ENCODE measurements at regions not wholly inside any gene's neighbourhood (a gene's known extent, or its start where the extent isn't known, plus 50 kb on each side); places are given as distances from the start of the nearest gene placed in this dataset.
"Not testable (repeated sequence)": the region's sequence is repeated elsewhere in the genome, so short reads cannot be mapped to it uniquely, and the experiment has no call there.

- H3K27me3 ChIP-seq (ENCODE audit: control insufficient read depth in 2 of 2, insufficient read depth in 2 of 2, low read length in 2 of 2); H3K36me3 ChIP-seq (ENCODE audit: control insufficient read depth in 2 of 2, insufficient read depth in 2 of 2, low read length in 2 of 2); H3K4me3 ChIP-seq (ENCODE audit: low read length in 2 of 2); H3K9ac ChIP-seq (ENCODE audit: low read depth in 1 of 2, low read length in 2 of 2); H3K27ac ChIP-seq (ENCODE audit: low read depth in 2 of 2, low read length in 2 of 2); H3K9me3 ChIP-seq (ENCODE audit: control insufficient read depth in 2 of 2, low read length in 2 of 2); H3K4me1 ChIP-seq (ENCODE audit: control insufficient read depth in 2 of 2, insufficient read depth in 2 of 2, low read length in 2 of 2): not testable (repeated sequence)
Measured at GRCh38 chr1:121019715-121020349, 130.3 kb downstream of the PPIAL4A start.

GRCh38 chr1:121020350-121021236 lies 131.0 kb downstream of the PPIAL4A start:
- not testable (repeated sequence) for H3K36me3 ChIP-seq (ENCODE audit: control insufficient read depth in 2 of 2, insufficient read depth in 2 of 2, low read length in 2 of 2); H3K9me3 ChIP-seq (ENCODE audit: control insufficient read depth in 2 of 2, low read length in 2 of 2); H3K4me1 ChIP-seq (ENCODE audit: control insufficient read depth in 2 of 2, insufficient read depth in 2 of 2, low read length in 2 of 2); H3K27me3 ChIP-seq (ENCODE audit: control insufficient read depth in 2 of 2, insufficient read depth in 2 of 2, low read length in 2 of 2); H3K9ac ChIP-seq (ENCODE audit: low read depth in 1 of 2, low read length in 2 of 2); H3K27ac ChIP-seq (ENCODE audit: low read depth in 2 of 2, low read length in 2 of 2)
- peak overlapping the region in 1 of 2 donors; percentile 61 for H3K4me3 ChIP-seq (ENCODE audit: low read length in 2 of 2)

DNA sequence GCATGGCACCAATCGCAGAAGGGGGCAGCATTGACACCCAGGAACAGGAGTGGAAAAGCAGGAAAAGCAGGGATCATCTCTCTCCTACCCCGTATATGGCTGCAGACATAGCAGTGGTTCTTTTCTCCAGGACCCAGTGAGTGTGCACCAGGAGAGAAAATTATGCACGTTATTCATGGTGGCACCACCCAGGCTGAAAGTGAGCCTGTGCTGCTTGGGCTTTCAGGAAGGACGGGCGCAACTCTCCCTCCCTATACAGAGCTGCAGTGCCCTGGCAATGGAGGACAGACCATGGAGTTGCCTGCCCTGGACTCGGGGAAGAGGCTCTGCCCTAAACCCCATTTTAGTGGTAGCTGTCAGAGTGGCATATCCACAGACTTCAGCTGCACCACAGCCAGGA lies 132.1 kb downstream of the PPIAL4A start:
- not testable (repeated sequence) for H3K27me3 ChIP-seq (ENCODE audit: control insufficient read depth in 2 of 2, insufficient read depth in 2 of 2, low read length in 2 of 2); H3K4me3 ChIP-seq (ENCODE audit: low read length in 2 of 2); H3K9ac ChIP-seq (ENCODE audit: low read depth in 1 of 2, low read length in 2 of 2); H3K4me1 ChIP-seq (ENCODE audit: control insufficient read depth in 2 of 2, insufficient read depth in 2 of 2, low read length in 2 of 2); H3K9me3 ChIP-seq (ENCODE audit: control insufficient read depth in 2 of 2, low read length in 2 of 2); H3K36me3 ChIP-seq (ENCODE audit: control insufficient read depth in 2 of 2, insufficient read depth in 2 of 2, low read length in 2 of 2); H3K27ac ChIP-seq (ENCODE audit: low read depth in 2 of 2, low read length in 2 of 2)

GRCh38 chr1:121032878-121033494 lies 143.4 kb downstream of the PPIAL4A start:
- not testable (repeated sequence) for H3K9ac ChIP-seq (ENCODE audit: low read depth in 1 of 2, low read length in 2 of 2); H3K4me3 ChIP-seq (ENCODE audit: low read length in 2 of 2); H3K27ac ChIP-seq (ENCODE audit: low read depth in 2 of 2, low read length in 2 of 2); H3K27me3 ChIP-seq (ENCODE audit: control insufficient read depth in 2 of 2, insufficient read depth in 2 of 2, low read length in 2 of 2); H3K36me3 ChIP-seq (ENCODE audit: control insufficient read depth in 2 of 2, insufficient read depth in 2 of 2, low read length in 2 of 2); H3K4me1 ChIP-seq (ENCODE audit: control insufficient read depth in 2 of 2, insufficient read depth in 2 of 2, low read length in 2 of 2); H3K9me3 ChIP-seq (ENCODE audit: control insufficient read depth in 2 of 2, low read length in 2 of 2)

GRCh38 chr1:121036792-121037191 lies 147.2 kb downstream of the PPIAL4A start:
- H3K27me3 ChIP-seq (ENCODE audit: control insufficient read depth in 2 of 2, insufficient read depth in 2 of 2, low read length in 2 of 2); H3K27ac ChIP-seq (ENCODE audit: low read depth in 2 of 2, low read length in 2 of 2); H3K9me3 ChIP-seq (ENCODE audit: control insufficient read depth in 2 of 2, low read length in 2 of 2); H3K9ac ChIP-seq (ENCODE audit: low read depth in 1 of 2, low read length in 2 of 2); H3K36me3 ChIP-seq (ENCODE audit: control insufficient read depth in 2 of 2, insufficient read depth in 2 of 2, low read length in 2 of 2); H3K4me3 ChIP-seq (ENCODE audit: low read length in 2 of 2); H3K4me1 ChIP-seq (ENCODE audit: control insufficient read depth in 2 of 2, insufficient read depth in 2 of 2, low read length in 2 of 2): not testable (repeated sequence)

DNA sequence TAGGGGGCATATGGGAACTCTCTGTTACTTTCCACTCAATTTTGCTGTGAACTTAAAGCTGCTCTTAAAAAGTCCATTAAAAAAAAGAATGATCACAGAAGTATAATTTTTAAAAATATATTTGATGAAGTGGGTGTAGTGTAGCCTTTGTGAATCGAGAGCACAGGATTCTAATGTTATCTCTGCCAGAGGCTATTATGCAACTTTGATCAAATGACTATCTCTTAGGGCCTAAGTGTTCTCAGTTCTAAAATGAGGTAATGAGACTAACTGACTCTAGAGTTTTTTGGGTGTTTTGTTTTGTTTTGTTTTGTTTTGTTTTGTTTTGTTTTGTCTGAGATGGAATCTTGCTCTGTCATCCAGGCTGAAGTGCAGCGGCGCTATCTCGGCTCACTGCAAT lies 143.2 kb downstream of the FAM72B start:
- not testable (repeated sequence) for H3K27me3 ChIP-seq (ENCODE audit: control insufficient read depth in 2 of 2, insufficient read depth in 2 of 2, low read length in 2 of 2); H3K27ac ChIP-seq (ENCODE audit: low read depth in 2 of 2, low read length in 2 of 2); H3K4me1 ChIP-seq (ENCODE audit: control insufficient read depth in 2 of 2, insufficient read depth in 2 of 2, low read length in 2 of 2)

GRCh38 chr1:121041497-121041896 lies 142.6 kb downstream of the FAM72B start:
- H3K27me3 ChIP-seq (ENCODE audit: control insufficient read depth in 2 of 2, insufficient read depth in 2 of 2, low read length in 2 of 2); H3K9me3 ChIP-seq (ENCODE audit: control insufficient read depth in 2 of 2, low read length in 2 of 2); H3K4me3 ChIP-seq (ENCODE audit: low read length in 2 of 2); H3K4me1 ChIP-seq (ENCODE audit: control insufficient read depth in 2 of 2, insufficient read depth in 2 of 2, low read length in 2 of 2); H3K9ac ChIP-seq (ENCODE audit: low read depth in 1 of 2, low read length in 2 of 2); H3K36me3 ChIP-seq (ENCODE audit: control insufficient read depth in 2 of 2, insufficient read depth in 2 of 2, low read length in 2 of 2); H3K27ac ChIP-seq (ENCODE audit: low read depth in 2 of 2, low read length in 2 of 2): not testable (repeated sequence)

More for the DNA sequence above, 143.2 kb downstream of the FAM72B start:
- H3K4me3 ChIP-seq (ENCODE audit: low read length in 2 of 2); H3K9me3 ChIP-seq (ENCODE audit: control insufficient read depth in 2 of 2, low read length in 2 of 2); H3K36me3 ChIP-seq (ENCODE audit: control insufficient read depth in 2 of 2, insufficient read depth in 2 of 2, low read length in 2 of 2); H3K9ac ChIP-seq (ENCODE audit: low read depth in 1 of 2, low read length in 2 of 2): not testable (repeated sequence)

DNA sequence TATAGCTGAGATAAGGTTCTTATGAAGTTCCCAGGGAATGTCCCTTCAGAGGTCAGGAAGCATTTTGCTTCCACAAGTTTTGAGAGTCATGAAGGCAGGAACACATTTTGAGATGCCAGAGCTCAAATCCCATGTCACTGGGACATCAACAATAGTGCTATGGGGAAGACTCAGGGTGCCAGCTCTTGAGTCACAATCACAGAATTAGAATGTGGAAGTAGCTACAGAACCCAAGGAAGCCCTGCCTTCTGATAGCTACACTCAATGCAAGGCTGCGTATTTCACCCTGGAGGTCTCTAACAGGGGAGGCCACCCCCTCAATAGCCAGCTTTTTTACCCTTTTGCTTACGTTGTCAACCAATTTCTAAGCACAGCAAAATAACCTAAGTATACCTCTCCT lies 141.3 kb downstream of the FAM72B start:
- H3K4me3 ChIP-seq (ENCODE audit: low read length in 2 of 2); H3K27me3 ChIP-seq (ENCODE audit: control insufficient read depth in 2 of 2, insufficient read depth in 2 of 2, low read length in 2 of 2); H3K27ac ChIP-seq (ENCODE audit: low read depth in 2 of 2, low read length in 2 of 2); H3K9me3 ChIP-seq (ENCODE audit: control insufficient read depth in 2 of 2, low read length in 2 of 2); H3K9ac ChIP-seq (ENCODE audit: low read depth in 1 of 2, low read length in 2 of 2); H3K4me1 ChIP-seq (ENCODE audit: control insufficient read depth in 2 of 2, insufficient read depth in 2 of 2, low read length in 2 of 2); H3K36me3 ChIP-seq (ENCODE audit: control insufficient read depth in 2 of 2, insufficient read depth in 2 of 2, low read length in 2 of 2): not testable (repeated sequence)

DNA sequence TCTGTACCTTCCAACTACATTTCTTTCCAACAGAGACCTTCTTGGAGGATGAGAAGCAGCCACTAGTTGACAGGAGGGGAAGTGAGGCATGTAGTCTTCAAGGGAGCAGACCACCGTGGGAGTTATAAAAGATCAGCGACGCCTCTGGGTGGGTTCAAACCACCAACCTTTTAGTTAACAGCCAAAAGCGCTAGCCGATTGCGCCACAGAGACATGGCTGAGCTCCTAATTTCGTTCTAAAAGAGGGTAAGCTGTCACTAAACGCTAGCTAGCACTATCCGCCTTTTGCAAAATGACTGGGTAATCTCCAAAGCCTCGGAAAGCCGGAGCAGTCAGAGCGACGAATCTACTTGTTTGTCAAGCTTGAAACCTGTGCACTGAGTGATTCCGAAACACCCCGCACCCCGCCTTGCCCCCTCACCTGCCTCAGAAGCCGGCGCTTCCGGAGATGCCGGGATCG lies 135.8 kb downstream of the FAM72B start:
- not testable (repeated sequence) for H3K36me3 ChIP-seq (ENCODE audit: control insufficient read depth in 2 of 2, insufficient read depth in 2 of 2, low read length in 2 of 2); H3K9ac ChIP-seq (ENCODE audit: low read depth in 1 of 2, low read length in 2 of 2); H3K27me3 ChIP-seq (ENCODE audit: control insufficient read depth in 2 of 2, insufficient read depth in 2 of 2, low read length in 2 of 2); H3K27ac ChIP-seq (ENCODE audit: low read depth in 2 of 2, low read length in 2 of 2); H3K9me3 ChIP-seq (ENCODE audit: control insufficient read depth in 2 of 2, low read length in 2 of 2); H3K4me1 ChIP-seq (ENCODE audit: control insufficient read depth in 2 of 2, insufficient read depth in 2 of 2, low read length in 2 of 2); H3K4me3 ChIP-seq (ENCODE audit: low read length in 2 of 2)

- not testable (repeated sequence) for H3K9ac ChIP-seq (ENCODE audit: low read depth in 1 of 2, low read length in 2 of 2); H3K9me3 ChIP-seq (ENCODE audit: control insufficient read depth in 2 of 2, low read length in 2 of 2); H3K4me1 ChIP-seq (ENCODE audit: control insufficient read depth in 2 of 2, insufficient read depth in 2 of 2, low read length in 2 of 2); H3K27ac ChIP-seq (ENCODE audit: low read depth in 2 of 2, low read length in 2 of 2); H3K4me3 ChIP-seq (ENCODE audit: low read length in 2 of 2); H3K36me3 ChIP-seq (ENCODE audit: control insufficient read depth in 2 of 2, insufficient read depth in 2 of 2, low read length in 2 of 2); H3K27me3 ChIP-seq (ENCODE audit: control insufficient read depth in 2 of 2, insufficient read depth in 2 of 2, low read length in 2 of 2)
Measured at GRCh38 chr1:121048769-121049443, 135.2 kb downstream of the FAM72B start.

Measured in mucosa of rectum (tissue), 2 donors.